HUDEP-2 (cell line): ENCODE measurements at regions not wholly inside any gene's neighbourhood (a gene's known extent, or its start where the extent isn't known, plus 50 kb on each side); places are given as distances from the start of the nearest gene placed in this dataset.

Experiments
- DNase-seq, 76 experiments: peaks; one replicate each; lab custom pipeline; 2025; ENCODE audit not compliant: unreplicated experiment in 76 of 76; lab: John Stamatoyannopoulos, UW

DNA sequence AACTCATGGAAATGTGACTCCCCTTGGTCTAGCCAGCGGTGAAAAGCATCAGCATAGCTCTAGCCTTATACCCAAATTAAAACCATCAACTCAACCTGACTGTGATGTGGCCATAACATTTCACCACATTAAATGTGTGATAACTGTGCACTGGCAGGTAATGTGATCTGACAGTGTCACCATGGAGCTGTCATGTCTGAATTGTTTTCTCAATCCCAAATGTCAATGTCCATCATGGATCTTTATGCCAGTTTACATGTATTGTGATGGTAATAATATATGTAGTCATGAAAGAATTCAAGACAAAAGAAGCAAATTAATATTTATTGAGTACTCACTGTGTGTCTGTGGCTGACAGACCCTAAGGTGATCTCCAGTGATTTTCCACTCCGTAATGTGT lies 213.4 kb upstream of the EOMES start:
- DNase-seq: no peak

GRCh38 chr3:27939521-27939920 lies 217.4 kb upstream of the EOMES start:
- DNase-seq: no peak

DNA sequence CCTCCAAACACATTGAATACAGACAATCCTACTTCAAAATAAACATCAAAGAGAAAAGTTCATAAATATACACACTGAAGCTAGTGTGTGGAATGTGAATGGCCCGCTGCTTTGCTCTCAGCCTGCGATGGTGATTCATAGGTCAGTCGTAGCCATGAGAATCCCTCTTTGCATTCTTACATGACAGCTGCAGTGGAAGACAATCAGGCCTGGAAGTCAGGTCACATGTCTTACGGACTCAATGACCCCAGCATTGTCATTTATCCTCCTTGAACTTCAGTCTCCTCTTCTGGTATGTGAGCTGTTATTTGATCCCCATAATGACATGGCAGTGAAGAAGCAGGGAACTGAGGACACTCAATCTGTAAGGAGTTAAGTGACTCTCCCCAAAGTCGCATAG lies 217.8 kb upstream of the EOMES start:
- no peak for DNase-seq

GRCh38 chr3:27943106-27943505 lies 221.0 kb upstream of the EOMES start:
- DNase-seq: no peak

- no peak for DNase-seq
Observed at GRCh38 chr3:27945229-27945628, 223.1 kb upstream of the EOMES start.

DNA sequence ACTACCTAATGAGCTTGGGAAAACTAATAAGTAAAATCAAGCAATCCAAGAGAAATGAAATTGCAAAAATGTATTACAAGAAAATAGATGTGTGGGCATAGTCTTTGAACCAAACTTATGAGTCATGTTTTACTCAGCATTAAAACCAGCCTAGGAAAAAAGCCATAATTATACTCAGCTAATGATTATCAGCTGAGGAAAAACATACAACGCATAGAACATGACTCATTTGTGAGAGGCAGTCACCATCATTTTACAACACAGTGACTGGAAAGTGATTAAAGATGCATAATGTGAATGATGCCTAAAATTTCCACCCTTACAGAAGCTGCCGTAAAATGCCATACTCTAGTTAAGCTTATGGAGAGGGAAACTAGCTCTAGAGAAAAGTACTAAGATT lies 238.0 kb upstream of the EOMES start:
- no peak for DNase-seq

DNA sequence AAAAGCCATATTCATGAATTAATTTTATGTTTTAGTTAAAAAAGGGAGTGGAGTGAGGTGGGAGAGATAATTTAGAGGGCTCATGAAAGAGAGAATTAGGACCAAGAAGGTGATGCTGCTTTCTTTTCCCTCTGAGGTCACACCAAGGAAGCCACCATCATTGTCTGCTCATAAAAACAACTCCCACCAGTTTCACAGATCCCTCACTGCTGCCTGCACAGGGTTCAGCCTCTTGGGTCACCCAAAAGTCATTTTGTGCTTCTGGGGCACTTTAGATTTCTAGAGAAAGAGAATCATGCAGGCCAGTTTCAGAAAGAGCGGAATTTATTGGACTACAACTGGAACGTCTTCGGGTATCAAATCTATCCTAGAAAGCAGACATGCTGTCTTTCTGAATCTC lies 241.4 kb upstream of the EOMES start:
- no peak for DNase-seq

DNA sequence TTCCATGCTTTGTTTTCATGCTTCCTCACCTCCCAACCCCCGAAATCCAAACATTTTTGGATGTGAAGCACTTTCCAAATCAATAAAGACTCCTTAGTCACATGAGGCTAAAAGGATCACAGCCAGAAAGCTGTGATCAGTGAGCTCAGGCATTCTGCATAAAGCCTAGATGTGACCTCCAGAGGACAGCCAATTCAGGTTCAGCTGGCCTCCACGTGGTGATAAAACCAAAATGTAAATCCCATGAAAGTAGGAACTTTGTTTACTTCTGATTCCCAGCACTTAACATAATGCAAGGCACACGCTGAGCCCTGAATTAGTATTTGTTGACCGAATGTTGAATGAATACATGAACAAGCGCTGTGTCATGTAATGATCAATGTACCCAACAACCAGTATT lies 249.5 kb upstream of the EOMES start:
- DNase-seq: no peak

DNA sequence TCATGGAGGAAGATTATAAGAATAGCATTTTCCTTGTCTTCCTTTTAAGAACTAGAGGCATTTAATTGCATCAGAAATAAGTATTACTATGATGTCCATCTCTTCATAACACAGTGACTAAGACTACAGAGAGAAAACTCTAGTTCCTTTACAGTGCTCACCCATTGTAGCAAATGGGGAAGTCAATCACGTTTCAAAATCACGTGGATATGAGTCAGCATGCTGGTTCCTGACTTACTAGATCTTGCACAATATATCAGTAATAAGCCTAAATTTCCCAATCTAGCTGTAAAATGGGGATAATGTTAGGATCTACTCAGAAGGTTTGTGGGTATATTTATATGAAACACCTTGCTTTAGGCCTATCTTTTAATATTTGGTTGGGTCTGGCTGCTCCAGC lies 254.8 kb upstream of the EOMES start:
- no peak for DNase-seq

DNA sequence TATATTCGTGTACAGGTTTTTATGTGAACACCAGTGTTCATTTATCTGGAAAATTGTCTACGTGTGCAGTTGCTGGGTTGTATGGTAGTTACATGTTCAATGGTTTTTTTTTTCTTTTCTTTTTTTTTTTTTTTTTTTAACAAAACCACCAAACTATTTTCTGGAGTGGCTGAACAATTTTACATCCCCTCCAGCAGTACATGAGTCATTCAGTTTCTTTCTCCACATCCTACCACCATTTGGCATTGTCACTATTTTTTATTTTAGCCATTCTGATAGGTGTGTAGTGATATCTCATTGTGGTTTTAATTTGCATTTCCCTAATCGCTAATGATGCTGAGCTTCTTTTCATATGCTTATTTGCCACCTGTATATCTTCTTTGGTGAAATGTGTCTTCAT lies 256.3 kb upstream of the EOMES start:
- no peak for DNase-seq

GRCh38 chr3:27985369-27986035 lies 255.9 kb upstream of the CMC1 start:
- DNase-seq: no peak

DNA sequence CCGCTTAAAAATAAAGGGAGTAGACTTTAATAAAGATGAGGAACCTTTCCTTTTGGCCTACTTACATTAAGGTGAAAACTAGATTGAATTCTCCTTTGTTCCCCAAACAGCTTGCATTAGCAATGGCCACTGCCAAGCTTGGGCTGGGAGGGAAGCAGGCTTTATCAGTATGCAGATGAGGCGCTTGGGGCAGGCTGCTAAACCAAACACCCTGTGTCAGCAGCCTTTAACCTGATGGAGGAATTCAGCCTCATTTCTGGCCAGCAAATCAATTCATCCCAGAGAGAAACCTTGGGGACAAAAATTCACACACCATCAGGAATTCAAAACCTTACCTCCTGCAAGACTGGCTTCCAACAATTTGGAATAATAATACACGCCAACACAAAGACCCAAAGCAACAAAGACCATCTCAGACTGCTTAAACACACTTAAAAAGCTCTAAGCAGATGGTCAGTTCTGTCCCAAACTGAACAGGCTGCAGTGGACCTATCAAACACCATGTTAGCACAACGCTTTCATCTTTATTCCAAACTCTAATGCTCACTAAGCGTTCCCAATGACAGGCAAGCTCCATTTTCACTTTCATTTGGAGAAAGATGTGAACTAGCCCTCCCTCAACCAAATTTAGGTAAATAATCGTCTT lies 255.1 kb upstream of the CMC1 start:
- no peak for DNase-seq

DNA sequence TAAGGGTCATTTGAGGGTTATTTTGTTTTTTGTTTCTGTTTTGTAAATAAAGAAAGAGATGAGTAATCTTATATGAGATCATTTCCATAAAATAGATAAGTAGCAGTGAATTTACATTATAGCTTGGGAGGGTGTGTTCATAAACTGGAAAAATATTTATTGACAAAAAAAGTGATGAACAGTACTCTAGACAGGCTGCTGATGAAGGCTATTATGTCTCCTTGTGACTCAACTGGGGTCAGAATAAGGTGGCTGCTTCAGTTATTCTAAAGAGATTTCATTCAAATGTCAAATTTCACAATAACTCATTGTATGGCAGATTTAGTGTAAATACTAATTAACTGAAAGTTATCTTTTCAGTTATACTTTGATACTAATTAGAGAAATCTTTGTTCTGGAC lies 251.1 kb upstream of the CMC1 start:
- DNase-seq: no peak

- DNase-seq: no peak
Observed at GRCh38 chr3:27990837-27991236, 250.6 kb upstream of the CMC1 start.

- no peak for DNase-seq
Observed at GRCh38 chr3:27993051-27993450, 248.4 kb upstream of the CMC1 start.

GRCh38 chr3:28000608-28001007 lies 240.8 kb upstream of the CMC1 start:
- no peak for DNase-seq

DNA sequence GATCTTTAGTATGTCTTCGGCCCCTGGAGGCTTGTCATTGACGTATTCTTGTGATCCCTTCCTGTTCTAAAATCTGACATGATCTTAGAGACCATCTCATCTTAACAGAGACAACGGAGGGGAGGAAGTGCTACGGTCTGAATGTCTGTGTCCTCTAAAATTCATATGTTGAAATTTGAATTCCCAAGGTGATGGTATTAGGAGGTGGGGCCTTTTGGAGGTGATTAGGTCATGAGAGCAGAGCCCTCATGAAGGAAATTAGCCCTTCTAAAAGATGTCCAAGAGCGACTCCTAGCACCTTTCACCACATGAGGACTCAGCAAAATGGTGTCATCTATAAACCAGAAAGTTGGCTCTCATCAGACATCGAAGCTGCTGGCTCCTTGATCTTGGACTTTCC lies 233.2 kb upstream of the CMC1 start:
- DNase-seq: no peak

- no peak for DNase-seq
Observed at GRCh38 chr3:28012830-28013229, 228.6 kb upstream of the CMC1 start.

DNA sequence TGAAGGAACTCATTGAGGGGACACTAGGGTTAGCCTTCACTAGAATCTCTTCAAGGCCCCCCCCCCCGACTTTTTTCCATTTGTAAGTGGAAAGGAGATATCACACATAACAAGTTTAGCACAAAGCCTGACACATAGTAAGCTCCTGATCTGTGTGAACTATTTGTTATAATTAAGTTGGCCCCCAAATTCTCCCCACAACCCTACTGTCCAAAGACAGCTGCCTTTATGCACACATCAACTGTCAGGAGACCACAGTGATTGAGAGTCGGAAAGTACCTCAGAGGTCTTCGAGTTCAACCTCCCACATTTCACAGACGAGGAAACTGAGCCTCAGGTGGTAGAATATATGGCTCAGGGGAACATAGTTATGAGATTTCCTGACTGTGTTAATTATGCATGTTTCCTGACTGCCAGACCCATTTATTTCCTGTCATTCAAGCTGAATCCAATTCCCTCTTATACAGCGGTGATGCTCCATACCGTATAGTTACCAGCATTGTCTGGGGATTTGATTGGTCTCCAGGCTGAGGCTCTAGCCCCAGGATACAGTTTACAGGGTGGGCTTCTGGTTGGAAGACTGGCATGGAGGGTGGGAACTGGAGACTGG lies 227.4 kb upstream of the CMC1 start:
- no peak for DNase-seq

DNA sequence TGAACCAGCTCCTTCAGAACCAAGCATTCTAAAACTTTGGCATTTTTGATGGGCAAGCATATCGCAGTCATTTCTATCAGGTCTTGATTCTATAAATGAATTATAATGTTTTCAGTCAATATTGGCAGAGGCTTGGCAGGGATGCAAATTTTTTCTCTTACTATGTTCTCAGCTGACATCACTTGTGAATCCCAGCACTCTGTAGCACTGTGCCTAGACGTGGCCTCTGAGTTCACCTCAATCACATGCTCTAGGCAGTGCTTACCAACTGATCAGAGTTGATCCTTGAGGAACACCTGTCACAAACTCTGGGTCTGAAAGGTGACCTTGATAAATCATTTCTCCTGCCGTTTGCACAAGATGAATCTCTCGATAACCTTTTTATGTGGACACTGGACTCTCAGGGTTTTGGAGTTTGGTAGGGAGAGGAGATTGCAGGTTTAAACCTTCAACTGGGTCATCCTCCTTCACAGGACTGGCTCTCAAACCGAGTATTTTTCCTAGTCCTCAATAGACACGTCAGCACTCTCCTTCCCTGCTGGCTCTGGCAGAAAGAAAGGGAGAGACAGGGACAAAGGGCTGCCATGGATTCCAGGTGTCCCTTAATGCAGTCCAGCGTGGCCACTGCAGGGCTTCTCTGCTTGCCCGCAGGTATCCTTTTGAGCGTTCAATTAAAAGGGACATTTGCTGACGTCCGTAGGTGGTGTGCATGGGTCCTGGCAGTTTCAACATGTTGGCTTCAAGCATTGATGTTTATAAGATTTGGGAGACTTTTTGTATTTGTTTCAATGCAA lies 222.3 kb upstream of the CMC1 start:
- DNase-seq: no peak

- no peak for DNase-seq
Observed at GRCh38 chr3:28019740-28020139, 221.7 kb upstream of the CMC1 start.

GRCh38 chr3:28022916-28023315 lies 218.5 kb upstream of the CMC1 start:
- DNase-seq: no peak
